ENCODE measurements at regions not wholly inside any gene's neighbourhood (a gene's known extent, or its start where the extent isn't known, plus 50 kb on each side); places are given as distances from the start of the nearest gene placed in this dataset.
"Not testable (repeated sequence)": the region's sequence is repeated elsewhere in the genome, so short reads cannot be mapped to it uniquely, and the experiment has no call there.

DNA sequence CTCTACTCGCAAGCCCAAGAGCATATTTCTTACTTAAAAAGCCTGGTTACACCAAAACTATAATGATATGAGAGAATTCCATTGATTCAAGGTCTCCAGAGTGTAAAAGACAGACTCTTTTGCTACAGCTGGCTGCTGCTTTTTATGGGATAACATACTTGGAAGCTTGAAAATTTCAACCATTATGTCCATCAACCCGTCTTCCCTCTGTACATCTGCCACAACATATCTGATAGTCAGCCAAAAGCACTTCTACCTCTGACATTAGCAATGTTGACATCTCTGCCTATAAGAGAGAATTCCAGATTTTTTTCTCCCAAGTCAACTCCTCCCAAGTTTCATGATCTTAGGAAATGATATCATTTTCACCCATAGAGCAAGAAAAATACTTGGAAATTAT is 54.4 kb upstream of the IQCM start:
- no peak for DNase-seq (ENCODE audit: low read depth)

DNA sequence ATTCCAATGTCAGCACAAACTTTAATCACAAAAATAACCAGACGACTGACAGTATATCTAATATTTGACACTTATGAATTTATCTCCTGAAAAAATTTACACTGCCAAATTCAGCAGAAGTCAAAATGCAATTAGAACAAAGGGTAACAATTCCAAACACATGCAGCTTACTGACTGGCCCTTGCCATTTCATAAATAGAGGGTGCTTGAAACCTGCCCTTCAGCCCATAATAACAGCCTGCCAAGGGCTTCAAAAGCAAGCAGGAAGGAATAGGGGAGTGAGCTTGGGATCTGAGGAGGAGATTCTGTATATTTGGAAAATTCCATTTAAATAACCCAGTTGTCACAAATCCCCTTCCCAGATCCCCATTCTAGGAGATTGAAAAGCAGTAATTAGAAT is 66.1 kb upstream of the IQCM start:
- DNase-seq (ENCODE audit: low read depth): no peak

DNA sequence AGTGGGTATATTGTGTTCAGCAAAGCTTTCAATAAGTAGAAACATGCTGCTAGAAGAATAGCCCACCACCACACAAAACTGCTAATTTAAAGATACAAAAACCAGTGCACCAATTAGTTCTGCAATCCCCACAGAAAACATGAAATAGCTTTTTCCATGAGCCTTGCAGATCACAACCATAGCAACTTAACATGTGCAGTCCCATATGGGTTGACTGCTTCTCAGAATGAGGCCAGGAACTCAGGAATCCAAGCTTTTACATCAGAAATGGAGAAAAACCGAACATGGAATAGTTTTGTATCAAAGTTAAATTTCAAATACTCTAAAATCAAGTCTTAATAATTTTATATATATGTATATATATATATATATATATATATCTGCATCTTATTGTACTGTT is 66.6 kb upstream of the IQCM start:
- DNase-seq (ENCODE audit: low read depth): no peak

DNA sequence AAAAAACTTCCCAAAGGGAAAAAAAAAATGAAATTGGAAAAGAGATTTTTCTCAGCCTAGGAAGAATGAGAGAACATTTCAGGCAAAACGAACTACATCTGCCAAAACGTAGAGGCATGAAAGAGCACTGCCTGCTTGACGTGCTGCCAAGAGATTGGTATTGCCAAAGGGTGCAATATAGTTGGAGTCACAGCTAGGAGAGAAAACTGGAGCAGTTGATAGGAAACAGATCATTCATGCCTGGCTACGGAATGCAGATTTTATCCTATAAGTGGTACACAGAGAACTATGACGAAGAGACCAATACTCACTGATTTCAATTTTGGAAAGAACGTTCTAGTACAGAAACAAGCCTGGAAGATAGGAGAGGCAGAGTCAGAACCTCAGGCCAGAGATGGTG is 68.4 kb upstream of the IQCM start:
- no peak for DNase-seq (ENCODE audit: low read depth)

DNA sequence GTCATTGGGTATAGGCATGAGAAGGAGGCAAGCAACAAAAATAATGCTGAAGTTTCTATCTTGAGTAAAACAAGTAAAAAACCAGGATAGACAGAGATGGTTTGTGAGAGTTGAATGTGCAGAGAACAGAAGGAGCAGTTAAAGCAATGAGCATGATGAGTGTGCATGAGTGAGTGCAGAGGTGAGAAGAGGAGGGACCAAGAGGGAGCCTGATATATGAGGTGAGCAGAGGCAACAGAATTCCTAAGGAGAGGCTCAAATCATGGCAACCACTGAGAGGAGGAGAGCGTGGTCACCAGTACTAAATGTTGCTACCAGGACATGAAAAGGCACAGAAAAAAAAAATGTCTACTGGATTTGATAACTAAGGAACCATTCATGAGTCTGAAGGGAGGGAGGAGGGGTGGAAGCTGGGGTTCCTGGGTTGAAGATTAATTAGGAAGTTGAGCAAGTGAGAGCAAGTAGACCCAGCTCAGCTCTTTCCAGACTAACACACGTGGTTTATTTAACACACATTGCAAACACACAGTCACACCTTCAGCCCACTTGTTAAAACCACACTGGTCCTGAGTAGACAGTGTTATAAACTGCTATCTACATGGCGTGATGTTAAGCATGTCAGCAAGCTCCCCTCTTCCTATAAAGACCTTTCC is 69.0 kb upstream of the IQCM start:
- no peak for DNase-seq (ENCODE audit: low read depth)

DNA sequence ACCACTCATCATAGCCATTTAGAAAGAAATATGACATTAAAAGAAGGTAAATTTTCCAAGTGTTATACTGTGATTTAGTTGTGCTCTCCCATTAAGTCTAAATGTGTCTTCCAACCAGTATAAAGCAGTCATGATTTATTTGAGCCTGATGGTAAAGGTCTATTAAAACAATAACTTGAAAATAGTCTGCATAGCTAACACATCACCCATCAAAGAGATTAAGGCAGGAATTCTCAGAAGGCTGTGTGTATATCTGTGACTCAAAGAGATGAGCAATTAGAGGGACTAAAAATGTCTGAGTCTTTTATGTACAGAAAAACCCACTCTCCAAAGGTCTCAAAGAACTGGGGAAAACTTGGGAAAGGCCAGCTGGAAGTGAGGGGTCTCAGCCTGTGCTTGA is 70.3 kb upstream of the IQCM start:
- peak; percentile 39 for DNase-seq (ENCODE audit: low read depth)

DNA sequence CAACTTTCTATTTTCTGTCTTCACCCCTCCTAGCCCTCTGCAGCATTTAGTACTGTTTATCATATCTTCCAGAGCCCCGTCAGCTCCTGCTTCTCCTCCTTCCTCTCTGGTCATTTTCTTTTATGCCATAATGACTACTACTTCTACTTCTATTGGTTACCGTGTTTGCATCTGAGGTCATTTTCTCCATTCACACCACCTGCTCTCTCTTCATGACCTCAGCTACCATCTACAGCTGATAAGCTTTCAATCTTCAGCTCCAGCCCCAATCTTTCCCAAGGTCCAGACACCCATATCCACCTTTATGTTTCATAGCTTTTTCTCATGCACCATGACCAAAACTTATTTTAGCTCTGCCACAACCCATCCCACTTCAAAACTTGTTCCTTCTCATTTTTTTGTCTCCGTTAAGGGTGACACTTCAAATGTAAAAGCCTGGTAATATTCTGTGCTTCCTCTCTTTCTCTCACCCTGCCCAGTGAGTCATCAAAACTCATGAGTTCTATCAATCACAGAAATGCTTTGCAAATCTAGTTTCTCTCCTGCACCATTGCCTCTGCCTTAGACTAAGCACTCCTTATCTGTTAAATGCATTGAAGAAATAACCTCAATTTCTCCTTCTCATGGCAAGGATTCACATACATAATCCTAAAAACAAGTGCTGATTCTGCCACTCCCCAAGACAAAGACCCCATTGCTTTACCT is 71.3 kb upstream of the IQCM start:
- no peak for DNase-seq (ENCODE audit: low read depth)

DNA sequence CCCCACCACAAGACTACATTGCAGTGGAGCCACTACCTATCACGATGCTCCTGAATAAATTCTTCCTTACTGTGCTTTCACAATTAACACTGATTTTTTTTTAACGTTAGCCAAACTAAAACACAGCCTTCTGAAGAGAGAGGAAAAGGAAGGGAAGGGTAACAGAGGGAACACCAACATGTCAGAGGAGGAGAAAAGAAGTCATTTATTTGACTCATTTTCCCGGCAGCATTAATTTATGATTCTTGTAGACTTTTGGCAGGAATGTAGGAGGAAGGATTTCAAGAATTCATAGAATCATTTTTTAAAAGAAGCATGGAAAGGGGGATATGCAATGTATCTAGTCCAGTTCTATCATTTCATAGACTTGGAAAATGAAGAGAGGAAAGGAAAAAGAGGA is 74.3 kb upstream of the IQCM start:
- no peak for DNase-seq (ENCODE audit: low read depth)

DNA sequence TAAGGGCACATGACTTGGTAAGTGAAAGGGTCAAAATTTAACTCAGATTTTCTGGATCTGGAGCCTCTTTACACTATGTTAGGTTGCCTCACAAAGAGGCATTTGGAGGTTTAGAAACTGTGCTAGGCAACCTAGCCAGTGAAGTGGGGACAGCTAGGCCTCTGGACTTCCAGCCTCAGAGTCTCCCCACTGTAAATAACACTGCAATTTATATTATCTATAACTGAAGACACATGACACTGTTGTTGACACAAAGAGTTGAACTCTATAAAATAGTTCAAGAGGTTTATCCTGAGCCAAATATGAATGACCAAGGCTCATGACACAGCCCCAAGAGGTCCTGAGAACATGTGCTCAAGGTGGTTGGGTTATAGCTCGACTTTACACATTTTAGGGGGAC is 74.9 kb upstream of the IQCM start:
- no peak for DNase-seq (ENCODE audit: low read depth)

DNA sequence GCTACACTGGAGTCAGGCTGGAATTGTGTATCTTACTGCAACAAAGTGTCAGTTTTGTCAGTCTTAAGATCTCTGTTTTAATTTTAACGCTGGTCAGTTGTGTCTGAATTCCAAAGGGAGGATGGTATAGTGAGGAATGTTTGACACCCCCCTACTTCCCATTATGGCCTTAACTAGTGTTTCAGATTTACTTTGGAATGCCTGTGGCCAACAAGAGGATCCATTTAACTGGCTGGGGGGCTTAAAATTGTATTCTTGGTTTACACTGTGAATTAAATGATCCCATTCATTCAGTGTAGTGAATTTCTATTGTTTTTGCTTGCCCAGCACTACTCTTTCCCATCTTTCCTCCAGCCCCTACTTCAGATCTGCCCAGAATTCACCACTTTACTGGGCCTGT is 75.8 kb upstream of the IQCM start:
- no peak for DNase-seq (ENCODE audit: low read depth)

DNA sequence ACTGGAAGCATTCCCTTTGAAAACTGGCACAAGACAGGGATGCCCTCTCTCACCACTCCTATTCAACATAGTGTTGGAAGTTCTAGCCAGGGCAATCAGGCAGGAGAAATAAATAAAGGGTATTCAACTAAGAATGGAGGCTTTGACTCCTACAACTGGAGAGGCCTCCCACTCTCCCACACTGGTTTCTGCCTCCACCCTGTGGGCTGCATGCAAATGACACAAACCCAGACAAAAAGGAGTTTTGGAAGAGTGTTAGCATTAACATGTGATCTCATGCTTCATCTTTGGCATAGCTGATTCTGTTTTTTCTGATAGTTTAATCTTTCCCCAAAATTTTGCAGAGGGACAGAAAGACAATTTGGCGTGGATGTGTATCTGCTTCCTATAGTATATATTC is 80.8 kb upstream of the IQCM start:
- DNase-seq (ENCODE audit: low read depth): no peak

DNA sequence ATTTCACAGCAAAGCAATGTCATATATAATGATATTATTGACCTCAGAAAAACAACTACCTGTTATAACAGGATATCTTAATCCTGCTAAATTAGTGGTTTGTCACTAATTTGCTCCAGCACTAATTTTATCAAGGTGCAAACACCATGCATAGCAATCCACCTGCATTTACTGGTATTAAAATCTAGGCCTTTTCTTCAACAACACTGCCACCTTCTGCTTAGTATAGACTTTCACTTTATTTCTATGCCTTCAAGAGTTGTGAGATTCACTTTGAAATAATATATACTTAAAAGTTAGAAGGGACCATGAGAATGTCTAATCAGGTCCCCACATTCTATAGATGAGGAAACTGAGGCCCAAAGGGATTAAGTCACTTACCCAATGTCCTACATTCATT is 82.1 kb upstream of the IQCM start:
- no peak for DNase-seq (ENCODE audit: low read depth)

DNA sequence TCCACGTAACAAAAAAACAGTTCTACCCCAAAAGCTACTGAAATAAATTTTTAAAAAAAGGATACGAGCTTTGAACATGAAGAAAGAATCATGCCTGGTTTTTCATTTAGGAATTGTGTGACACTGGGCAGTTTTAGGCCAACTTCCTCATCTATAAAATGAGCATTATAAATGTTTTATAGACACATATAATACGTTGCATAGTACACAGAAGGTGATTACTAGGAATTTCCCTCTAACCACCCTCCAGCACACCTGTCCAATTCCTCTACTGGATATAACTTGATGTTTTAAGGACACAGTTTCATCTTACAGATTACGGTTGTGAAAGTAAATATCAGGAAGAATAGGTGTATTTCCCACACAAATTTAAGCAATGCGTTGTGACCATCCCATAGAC is 85.5 kb upstream of the IQCM start:
- no peak for DNase-seq (ENCODE audit: low read depth)

DNA sequence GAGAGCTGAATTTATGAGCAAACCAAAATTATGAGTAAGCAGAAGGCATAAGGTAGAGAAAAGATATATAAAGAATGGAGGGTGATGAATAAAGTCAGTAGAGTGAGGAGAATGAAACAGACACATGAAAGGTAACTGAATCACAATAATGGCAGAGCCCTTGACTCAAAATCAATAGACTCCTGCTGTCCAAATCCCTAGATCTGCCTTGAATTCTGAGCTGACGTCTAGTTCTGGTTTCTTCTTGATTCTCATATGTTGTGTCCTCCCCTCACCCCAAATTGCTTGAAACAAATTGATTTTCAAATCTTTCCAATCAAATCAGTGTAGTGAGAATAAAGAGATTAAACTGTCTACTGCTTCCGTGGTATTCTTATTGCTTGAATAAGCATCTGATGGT is 86.6 kb upstream of the IQCM start:
- DNase-seq (ENCODE audit: low read depth): no peak

DNA sequence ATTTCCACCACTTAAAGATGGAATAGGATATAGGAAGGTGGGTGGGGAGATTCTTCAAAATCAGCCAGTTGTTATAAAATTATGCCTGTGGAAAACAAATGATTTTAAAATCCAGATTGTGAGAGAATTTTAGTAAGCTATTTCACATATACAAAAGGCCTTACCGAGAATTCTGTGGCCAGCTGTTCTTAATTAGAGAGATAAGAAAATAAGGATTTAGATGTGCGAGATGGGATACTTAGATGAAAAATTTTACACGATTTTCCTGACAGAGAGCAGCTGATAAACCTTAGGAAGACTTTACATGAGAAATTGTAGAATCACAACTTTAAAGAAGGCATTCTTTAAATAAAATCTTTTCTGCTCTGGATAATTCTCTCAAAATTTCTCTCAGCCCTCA is 94.5 kb upstream of the IQCM start:
- DNase-seq (ENCODE audit: low read depth): no peak

DNA sequence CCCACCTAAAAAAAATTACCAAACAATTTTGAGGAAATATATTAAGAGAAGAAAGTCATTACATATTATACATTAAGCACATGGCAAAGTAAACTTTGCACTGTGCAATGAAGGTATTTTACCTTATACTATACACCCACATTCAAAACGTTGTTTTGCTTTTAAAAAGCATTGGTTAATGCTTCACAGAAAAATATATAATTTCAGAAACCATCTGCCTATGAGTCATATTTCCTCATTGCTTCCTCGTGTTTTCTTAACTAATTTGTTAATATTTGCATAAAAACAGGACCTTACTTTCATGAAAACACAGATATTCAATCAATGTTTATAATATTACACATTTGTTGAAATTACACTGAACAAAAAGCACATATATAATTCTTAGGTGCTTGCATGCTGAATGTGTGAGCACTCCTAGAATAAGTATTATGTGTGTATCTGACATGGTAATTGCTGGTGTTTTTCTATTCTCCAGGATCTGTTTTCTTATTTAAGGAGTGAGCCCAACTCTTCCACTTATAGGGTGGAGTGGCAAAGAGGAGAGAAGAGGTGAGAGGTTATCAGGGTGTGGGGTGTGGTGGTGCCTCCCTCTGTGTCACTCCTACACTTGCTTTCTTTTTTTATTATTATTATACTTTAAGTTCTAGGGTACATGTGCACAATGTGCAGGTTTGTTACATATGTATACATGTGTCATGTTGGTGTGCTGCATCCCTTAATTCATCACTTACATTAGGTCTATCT is 95.1 kb upstream of the IQCM start:
- DNase-seq (ENCODE audit: low read depth): no peak

DNA sequence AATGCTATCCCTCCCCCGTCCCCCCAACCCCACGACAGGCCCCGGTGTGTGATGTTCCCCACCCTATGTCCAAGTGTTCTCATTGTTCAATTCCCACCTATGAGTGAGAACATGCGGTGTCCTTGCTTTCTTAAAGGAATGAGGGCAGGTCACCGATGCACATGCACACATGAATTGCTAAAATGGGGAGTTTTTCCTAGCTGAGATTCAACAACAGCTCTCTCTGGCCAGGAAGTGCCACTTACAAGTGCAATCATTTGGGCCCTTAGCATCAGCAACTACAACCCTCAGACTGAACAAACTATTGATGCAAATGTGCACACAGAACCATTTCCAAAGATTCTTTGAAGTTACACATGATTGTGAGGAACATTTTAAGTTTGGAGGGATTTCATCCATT is 95.7 kb upstream of the IQCM start:
- DNase-seq (ENCODE audit: low read depth): no peak

DNA sequence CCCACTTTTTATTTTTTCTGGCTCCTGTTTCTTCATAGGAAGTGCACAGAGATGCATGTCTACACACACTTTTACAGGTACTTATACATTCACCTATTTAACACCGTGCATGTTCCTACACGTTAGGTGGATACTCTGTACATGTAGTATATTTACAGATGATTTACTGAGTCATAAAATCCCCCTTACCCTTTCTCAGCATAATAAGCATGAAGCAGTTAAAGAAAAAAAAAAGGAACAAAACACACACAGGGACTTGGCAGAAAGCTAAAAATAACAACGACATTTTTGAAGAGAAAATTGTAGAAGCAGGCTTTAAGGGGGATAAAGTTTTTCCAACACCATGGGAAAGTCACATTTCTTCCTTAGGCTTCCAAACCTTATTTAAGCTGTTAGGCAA is 96.4 kb upstream of the IQCM start:
- no peak for DNase-seq (ENCODE audit: low read depth)

DNA sequence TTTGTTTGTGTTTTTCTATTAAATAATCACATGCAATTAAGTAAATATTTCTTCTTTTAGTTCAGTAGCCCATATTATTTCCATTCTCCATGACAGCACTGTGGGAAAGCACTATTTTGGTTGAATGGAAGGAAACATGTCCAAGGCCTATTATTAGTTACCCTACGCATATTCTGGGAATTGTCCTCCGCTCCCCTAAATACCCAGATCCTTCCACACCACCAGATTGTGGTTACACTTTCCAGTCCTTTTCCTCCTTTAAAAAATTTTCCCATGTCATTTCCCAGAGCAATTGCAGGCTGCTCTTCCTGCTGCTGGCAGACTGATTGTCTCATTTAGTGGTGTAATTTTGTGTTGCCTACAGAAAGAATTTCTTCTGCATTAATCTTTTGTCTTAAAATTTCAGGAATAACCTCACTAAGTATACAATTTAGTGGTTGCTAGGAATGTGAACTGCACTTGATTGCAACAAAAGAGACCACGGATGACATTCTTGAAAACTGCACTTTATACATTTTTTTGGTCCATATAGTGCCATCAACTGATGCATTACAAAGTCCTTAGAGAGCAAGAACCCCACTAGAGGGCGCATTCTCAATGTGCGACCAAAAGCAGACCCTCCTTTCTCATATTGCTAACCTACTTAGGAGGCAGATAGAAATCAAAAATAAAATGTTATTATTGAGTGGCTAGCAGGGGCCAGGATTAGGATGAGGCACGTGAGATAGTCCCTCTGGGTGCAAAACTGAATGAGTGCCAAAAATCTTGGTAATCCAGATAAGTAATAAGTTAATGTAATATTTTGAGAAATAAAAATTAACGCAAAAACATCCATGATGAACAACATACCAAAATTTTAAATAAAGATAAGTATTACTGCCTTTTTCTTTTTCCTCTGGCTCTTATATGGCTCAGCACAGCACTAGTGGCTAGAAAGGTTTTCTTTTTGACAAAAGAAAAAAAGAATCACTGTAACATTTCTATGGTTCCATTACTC is 98.8 kb upstream of the IQCM start:
- DNase-seq (ENCODE audit: low read depth): peak; percentile 19

DNA sequence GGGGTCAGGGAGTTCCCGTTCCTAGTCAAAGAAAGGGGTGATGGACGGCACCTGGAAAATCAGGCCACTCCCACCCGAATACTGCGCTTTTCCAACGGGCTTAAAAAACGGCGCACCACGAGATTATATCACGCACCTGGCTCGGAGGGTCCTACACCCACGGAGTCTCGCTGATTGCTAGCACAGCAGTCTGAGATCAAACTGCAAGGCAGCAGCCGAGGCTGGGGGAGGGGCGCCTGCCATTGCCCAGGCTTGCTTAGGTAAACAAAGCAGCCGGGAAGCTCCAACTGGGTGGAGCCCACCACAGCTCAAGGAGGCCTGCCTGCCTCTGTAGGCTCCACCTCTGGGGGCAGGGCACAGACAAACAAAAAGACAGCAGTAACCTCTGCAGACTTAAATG is 100.1 kb upstream of the IQCM start:
- DNase-seq (ENCODE audit: low read depth): not testable (repeated sequence)

DNA sequence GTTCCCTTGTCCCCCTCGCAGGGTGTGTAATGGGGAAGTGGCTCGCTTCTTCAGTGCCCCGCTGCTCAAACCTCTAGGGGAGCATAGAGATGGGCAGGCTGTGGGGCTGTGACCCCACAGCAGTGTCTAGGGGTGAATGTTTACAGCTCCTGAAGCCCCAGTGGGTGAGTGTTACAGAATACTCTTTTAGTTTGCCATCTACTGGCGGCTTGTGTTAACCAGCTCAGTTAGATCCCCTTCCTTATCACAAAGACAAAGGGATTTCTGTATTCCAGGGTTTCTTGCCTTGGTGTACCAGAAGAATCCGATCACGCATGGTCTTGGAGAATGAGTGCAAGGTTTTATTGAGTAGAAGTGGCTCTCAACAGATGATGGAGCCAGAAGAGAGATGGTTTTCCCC is 108.1 kb upstream of the IQCM start:
- DNase-seq (ENCODE audit: low read depth): no peak

DNA sequence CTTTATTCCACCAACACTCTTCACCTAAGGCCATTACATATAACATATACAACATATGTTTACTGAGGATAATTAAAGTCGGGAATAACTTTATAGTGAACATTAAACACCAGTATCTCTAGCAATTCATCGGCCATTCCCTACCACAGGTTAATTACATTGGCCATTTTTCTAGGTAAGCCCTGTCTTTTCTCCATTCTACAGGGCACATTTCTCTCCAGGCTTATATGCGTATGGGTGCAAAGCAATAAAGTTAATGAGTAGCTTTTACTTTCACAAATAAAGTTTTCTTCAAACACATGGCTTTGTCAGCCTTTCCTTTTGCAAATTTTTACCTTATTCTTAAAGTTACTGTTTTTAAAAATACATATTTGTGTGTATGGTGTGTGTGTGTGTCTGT is 111.9 kb upstream of the IQCM start:
- no peak for DNase-seq (ENCODE audit: low read depth)

All from HS-5 (cell line).